ENCODE measurements at regions not wholly inside any gene's neighbourhood (a gene's known extent, or its start where the extent isn't known, plus 50 kb on each side); places are given as distances from the start of the nearest gene placed in this dataset.
"Not testable (repeated sequence)": the region's sequence is repeated elsewhere in the genome, so short reads cannot be mapped to it uniquely, and the experiment has no call there.

DNA sequence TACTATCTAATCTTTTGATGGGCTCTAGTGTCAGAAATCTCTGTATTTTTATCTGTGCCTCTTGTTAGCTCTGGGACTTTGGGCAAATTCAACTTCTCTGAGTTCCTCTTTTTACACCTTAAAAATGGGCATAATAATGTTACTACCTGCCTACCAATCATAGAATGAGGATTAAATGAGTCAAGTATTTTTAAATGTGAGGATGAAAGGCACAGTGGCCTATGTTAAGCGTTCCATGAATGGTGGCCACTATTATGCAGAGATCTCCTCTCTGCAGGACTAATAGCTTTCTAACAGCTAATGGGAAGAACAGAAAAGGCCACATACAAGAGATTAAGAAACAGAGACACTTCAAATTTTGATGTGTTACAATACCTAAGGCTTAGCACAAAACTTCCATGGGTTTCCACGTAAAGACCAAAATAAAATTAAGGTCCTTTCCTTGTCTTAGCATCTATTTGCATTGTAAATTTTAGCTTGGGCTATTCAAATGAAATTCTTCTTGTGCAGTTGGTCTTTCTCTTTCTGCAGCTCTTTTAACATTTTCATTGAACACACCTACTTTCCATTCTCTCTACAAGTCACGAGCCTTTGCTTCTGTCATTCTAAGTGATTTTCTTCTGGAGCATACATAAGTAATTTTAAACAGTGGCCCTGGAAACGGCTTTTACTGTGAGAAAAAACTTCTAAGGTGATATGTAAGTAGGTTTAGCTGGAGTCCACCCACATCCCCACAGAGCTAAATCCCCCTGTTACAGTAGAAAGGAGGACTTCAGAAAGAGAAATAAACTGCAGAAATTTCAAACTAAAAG is 117.9 kb upstream of the MED14 start:
- no peak for DNase-seq (ENCODE audit: low read depth, low spot score)

DNA sequence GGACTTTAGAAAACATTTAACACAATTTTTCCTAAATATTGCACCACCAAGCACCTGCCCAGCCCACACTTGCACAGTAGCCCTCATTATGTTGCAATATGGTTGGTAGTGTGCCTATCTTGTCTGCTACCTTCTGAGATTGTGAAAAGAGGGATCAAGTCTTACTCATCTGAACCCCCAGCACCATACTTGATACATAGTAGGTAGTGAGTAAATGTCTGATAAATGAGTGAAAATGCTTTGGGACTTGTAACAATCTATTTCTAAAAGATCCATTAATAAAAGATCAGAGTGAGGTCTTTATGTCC is 118.4 kb upstream of the MED14 start:
- no peak for DNase-seq (ENCODE audit: low read depth, low spot score)

DNA sequence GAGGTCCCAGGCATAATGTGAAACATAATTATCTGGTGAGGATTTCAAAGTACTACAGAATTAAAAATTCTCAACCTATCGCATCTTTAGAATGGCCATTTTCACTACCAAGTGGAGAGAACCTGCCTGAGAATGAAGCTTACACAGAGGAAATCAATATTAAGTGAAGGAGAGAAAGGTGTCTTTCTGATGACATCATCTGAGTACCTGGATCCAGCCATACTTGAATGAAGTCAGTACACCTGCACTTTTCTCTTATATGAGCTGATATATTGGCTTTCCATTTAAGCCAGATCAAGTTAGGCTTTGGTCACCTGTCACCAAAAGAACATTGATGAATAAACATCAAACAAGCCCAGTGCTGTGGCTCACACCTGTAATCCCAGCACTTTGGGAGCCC is 118.9 kb upstream of the MED14 start:
- no peak for DNase-seq (ENCODE audit: low read depth, low spot score)

DNA sequence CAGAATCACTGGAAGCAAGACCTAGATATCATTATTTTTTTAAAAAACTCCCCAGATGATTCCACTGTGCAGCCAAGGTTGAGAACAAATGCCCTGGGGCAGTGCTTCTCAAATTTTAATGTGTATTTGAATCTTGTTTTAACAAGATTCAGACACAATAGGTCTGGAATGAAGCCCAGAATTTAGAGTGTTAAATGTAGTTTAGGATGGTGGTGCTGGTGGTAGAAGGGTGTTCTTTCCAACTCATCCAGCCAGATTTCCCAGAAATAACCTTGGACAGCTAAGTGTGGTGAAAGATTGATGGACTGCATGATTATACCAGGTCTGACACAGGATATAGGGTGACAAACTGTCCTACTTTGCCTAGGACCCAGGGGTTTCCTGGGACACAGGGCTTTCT is 120.1 kb upstream of the MED14 start:
- no peak for DNase-seq (ENCODE audit: low read depth, low spot score)

DNA sequence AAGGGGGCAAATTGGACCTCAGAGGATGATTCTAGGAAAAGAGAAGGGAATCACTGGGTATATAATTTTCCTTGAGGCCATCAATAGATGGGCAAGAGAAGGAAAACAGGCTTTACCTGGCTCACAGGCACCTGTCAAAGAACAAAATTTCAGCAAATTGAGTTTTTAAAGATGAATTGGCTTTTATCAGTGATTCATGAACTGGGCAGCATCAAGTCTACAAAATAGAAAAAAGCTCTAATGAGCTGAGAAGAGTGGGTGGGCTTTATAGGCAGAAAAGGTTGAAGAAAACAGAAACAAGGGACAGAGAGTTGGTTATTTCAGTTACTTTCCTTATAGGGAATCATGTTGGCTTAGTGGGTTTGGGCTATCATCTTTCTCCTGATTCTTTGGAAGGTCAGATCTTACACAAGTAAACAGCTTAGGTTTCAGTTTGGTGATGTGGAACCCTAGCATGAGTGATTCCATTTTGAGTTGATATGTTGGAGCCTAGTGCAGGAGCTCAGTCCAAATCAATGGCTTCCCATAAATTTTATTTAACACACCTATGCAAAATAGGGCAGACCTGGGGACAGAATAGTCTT is 120.7 kb upstream of the MED14 start:
- DNase-seq (ENCODE audit: low read depth, low spot score): no peak

DNA sequence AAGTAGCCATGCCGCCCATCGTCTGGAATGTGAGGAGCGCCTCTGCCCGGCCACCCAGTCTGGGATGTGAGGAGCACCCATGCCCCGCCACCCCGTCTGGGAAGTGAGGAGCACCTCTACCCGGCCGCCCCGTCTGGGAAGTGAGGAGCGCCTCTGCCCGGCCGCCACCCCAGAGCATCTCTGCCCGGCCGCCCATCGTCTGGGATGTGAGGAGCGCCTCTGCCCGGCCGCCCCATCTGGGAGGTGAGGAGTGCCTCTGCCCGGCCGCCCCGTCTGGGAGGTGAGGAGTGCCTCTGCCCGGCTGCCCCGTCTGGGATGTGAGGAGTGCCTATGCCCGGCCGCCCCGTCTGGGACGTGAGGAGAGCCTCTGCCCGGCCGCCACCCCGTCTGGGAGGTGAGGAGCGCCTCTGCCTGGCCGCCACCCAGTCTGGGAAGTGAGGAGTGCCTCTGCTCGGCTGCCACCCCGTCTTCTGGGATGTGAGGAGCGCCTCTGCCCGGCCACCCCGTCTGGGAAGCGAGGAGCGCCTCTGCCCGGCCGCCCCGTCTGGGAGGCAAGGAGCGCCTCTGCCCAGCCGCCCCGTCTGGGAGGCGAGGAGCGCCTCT is 126.7 kb upstream of the MED14 start:
- DNase-seq (ENCODE audit: low read depth, low spot score): not testable (repeated sequence)

DNA sequence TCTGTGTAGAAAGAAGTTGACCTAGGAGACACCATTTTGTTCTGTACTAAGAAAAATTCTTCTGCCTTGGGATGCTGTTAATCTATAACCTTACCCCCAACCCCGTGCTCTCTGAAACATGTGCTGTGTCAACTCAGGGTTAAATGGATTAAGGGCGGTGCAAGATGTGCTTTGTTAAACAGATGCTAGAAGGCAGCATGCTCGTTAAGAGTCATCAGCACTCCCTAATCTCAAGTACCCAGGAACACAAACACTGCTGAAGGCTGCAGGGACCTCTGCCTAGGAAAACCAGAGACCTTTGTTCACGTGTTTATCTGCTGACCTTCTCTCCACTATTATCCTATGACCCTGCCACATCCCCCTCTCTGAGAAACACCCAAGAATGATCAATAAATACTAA is 127.9 kb upstream of the MED14 start:
- not testable (repeated sequence) for DNase-seq (ENCODE audit: low read depth, low spot score)

DNA sequence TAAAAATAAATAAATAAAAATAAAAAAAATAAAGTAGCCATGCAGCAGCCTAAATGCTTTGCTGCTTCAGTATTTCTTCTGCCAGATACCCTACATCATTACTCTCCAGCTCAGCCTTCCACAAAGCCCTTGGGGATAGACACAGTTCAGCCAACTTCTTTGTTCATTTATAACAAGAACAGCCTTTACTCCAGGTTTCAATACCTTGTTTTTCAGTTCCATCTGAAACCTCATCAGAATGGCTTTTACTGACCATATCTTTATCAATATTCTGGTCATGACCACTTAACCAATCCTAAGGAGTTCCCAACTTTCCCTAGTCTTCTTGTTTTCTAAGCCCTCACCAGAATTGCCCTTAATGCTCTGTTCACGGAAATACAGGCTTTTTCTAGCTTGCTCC is 128.3 kb upstream of the MED14 start:
- no peak for DNase-seq (ENCODE audit: low read depth, low spot score)

DNA sequence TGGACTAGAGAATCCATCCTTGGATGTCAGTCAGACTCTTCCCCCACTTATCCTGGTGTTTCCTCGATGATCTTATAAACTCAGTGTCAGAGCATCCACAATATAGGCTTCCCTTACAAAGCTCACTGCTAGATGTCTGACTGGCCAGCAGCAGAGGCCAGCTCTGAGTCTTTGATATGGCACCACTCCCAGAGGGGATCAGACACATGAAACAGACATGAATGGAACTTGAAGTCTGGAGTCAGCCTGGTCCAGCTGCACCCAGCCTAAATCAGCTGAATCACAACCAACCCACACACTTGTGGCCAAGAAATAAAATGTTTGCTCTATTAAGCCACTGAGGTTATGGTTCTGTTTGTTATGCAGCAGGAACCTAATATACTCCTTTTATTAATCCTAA is 129.6 kb upstream of the MED14 start:
- DNase-seq (ENCODE audit: low read depth, low spot score): no peak

DNA sequence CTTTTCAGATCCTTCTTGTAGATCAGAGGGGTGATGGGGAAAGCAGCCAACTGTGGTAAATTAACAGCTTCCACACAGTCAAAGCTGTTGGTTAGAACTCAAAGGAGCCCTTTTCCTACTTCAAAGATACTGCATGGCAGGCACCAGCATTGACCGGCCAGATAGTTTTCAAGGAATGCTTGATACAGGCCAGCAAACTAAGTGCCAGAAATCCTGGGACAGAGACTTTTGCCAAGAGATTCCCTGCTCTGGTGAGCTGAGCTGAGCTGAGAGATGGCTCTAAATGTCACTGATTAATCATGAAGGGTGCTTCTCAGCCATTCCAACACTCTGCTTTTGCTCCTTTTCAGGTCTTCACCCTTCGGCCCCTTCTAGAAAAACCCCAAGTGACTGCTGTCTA is 131.6 kb upstream of the MED14 start:
- DNase-seq (ENCODE audit: low read depth, low spot score): no peak

DNA sequence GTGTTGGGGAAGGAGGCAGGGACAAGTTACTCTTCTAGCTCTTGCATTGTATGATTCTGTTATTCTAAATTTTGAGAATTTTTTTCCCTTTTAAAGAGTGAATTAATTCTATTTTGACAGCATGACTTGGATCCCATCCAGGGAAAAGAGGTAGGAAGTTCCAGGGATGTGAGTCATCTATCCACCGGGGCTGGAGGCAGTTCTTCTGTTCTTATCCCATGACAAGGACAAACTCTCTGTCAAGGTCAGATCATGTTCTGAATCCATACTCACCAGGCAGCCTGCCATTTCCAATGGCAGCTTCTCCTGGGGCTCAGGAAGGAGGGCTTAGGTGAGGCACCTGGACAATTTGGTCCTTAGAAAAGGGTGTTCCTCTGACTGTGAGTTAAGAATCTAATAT is 132.0 kb upstream of the MED14 start:
- DNase-seq (ENCODE audit: low read depth, low spot score): no peak

DNA sequence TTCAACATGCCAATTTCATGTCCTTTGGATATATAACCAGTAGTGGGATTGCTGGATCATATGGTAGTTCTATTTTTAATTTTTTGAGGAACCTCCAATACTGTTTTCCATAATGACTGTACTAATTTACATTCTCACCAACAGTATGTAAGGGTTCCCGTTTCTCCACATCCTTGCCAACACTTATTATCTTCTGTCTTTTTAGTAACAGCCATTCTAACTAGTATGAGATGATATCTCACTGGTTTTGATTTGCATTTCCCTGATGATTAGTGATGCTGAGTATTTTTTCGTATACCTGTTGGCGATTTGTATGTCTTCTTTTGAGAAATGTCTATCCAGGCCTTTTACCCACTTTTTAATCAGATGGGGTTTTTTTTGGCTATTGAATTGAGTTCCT is 133.5 kb upstream of the MED14 start:
- no peak for DNase-seq (ENCODE audit: low read depth, low spot score)

DNA sequence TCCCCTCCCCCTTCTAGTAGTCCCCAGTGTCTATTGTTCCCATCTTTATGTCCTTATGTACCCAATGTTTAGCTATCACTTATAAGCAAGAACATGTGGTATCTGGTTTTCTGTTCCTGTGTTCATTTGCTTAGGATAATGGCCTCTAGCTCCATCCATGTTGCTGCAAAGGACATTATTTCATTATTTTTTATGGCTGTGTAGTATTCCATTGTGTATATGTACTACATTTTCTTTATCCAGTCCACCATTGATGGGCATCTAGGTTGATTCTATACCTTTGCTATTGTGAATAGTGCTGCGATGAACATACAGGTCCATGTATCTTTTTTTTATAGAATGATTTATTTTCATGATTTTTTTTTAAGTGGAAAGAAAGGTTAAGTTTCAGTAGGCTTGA is 135.6 kb upstream of the MED14 start:
- not testable (repeated sequence) for DNase-seq (ENCODE audit: low read depth, low spot score)

DNA sequence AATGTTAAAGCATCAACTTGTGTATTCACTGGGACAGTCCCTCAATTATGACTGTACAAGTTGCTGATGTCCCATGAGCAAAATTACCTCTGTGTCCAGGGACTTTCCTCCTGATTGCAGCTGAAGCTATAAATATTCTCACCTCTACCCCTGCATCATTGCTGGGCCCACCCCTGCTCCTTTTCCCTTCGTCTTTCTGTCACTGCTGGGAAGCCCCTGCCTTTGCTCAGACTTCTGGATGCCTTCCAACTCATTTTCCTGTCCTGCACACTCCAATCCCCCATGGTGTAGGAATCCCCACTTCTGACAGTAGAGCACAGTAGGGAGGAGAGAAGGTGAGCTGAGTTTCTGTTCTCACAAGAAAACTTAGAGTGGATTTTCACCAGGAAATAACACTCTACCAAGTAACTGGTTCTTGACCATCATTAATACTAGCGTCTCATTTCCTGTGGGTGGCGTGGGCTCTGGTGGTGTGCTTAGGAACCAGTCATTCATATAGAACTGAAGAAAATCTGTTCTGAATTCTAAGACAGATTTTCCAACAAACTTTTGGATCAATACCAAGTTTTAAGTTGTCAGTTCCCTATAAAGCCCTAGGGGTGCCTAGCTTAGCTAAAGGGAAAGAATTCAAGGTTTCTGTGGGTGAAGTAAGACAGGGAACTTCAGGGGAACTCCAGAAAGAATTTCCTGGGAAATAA is 136.2 kb upstream of the MED14 start:
- DNase-seq (ENCODE audit: low read depth, low spot score): no peak

DNA sequence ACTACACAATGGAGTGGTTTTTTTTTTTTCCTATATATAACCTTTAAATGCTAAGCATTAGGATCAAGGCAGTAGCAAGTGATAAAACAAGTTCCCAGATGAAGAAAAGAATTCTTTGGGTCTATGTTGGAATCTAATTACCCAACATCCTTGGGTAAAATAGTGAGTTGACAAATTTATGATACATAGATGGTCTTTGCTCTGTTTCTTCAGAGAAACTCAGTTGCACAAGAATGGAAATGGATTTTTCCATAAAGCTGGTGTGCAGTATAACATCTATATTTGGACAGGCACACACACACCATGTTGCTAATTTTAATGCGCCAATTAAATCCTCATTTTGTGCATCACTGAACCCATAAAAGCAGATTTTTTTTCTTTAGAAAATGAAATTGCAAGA is 137.0 kb upstream of the MED14 start:
- DNase-seq (ENCODE audit: low read depth, low spot score): no peak

DNA sequence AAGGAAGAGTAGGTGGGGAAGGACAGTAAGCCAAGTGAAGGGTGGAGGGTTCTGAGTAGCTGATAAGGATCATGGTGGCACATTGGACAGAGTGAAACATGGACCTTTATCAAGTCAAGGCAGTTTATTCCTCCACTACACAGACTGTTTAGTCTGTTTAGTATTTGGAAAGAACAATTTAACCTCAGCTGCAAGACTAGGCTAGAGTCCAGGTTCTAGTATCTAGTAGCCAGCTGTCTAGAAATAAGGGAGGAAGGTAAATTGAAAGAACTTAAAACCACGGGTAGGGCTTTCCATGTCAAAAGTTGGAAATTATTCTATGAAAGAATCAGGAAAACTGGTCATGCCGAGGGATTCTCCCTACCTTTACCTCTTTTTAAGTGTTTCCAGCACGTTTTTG is 140.1 kb upstream of the MED14 start:
- DNase-seq (ENCODE audit: low read depth, low spot score): no peak

DNA sequence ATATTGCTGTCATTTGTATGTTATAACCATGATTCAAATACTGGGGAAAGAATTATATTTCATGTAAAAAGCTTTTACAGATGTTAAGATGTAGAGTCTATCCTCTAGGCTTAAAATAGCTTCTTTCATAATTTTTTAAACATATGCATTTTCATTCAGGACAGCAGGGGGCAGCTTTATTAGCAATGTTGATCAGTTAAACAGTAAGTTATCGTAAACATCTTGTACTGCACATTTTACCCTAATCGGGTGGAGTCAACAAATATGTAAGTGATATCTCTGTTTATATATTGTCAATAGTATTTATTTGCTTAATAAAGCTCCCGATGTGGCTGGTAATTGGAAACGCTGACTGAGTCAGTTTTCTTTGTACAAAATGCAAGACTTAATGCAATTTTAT is 142.5 kb upstream of the MED14 start:
- no peak for DNase-seq (ENCODE audit: low read depth, low spot score)

DNA sequence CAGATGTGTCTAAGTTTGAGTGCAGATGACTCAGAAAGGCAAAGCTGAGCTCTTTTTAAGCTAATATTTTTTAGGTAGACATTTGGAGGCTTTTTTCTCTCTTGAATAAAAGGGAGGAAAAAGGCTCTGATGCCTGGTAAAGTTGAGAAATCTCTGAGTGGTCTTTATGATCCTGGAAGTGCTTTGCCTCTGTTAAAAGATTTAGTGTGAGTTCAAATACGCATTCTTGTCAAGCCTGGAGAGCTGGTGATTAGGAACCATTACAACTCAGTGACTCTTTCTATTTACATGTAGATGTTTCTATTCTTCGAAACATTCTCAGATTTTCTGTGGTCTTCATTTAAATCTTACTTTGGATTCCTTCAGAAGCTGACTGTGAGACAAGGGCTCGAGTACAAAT is 143.4 kb upstream of the MED14 start:
- no peak for DNase-seq (ENCODE audit: low read depth, low spot score)

DNA sequence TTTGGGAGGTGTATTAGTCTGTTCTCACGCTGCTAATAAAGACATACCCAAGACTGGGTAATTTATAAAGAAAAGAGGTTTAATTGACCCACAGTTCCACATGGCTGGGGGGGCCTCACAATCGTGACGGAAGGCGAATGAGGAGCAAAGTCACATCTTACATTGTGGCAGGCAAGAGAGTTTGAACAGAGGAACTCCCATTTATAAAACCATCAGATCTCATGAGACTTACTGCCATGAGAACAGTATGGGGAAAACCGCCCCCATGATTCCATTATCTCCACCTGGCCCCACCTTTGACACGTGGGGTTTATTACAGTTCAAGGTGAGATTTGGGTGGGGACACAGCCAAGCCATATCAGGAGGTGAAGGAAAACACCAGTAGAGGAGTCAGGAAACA is 143.8 kb upstream of the MED14 start:
- not testable (repeated sequence) for DNase-seq (ENCODE audit: low read depth, low spot score)

DNA sequence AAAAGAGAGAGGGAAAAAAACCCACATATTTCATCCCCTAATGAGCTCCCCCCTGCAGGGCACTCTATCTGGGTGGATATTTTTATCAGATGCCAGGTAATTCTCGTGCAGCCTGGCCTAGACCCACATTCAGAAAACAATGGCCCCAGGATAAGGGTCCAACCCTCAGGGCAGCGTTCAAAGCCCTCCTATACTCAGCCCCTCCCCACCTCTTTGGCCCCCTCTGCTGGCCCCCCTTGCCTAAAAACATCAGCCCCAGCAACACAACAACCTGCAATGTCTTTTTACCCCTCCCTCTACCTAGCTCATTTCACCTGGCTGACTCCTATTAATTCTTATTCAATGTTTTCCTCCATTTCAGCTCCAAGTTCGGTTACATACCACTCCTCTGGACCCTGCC is 145.4 kb upstream of the MED14 start:
- no peak for DNase-seq (ENCODE audit: low read depth, low spot score)

DNA sequence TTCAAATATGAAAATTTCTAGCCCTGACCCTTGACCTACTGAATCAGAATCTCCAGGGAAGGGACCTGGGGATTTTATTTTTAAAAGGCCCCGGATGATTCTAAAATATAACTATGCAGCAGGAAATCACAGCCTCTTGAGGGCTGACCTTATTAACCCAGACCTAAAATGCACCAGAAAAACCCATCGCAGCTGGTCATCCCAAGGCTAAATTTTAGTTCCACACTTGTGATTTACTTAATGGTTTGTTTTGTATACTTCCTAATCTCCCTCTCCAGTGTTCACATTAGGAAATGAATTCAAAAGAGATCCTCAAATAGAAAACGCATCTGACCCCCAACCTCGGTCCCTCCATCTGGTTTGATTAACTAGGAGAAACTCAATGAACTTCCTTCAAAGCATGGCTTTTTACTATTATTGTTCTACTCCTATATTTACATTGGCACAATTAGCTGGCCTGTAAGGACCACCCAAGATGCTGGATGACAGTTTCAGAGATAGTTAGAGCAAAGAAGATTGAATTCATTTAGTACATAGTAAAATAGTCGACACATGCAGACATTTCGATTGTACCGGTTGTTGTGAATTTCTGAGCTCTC is 147.8 kb upstream of the MED14 start:
- no peak for DNase-seq (ENCODE audit: low read depth, low spot score)

DNA sequence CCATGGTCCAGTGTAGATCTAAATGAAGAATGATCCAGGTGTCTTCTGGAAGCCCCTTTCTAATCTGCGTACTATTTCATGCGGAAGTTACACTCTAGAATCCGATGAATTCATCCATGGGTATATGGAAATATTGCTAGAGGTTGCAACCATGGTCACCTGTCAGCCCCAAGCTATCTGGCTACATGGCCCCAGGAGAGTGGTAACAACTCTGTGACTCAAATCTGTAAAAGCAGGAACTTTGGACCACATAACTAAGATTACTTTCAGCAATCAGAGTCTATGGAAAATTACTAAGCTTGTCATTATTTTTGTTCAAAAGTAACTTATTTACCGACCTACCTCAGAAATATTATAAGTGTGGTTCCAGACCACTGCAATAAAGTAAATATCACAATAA is 150.6 kb upstream of the MED14 start:
- DNase-seq (ENCODE audit: low read depth, low spot score): no peak
